Natural killer cell (primary cell): ENCODE measurements at regions not wholly inside any gene's neighbourhood (a gene's known extent, or its start where the extent isn't known, plus 50 kb on each side); places are given as distances from the start of the nearest gene placed in this dataset.

Experiments
- ATAC-seq, 3 donors: fragments of 150-1000 bp in 2 of 3; fragments of 200-7000 bp in 1 of 3; cut with Tn5 transposase; 1 replicate in 1 of 3; 2 replicates in 2 of 3; pipeline ENCODE4 v1.10.0; 2021; ENCODE audit warnings: mild to moderate bottlenecking in 2 of 3, moderate library complexity in 2 of 3
- DNase-seq, 2 donors: peaks; one replicate each; pipeline versions ENCODE4 v3.0.0 to v3.0.0-alpha.2; 2013 to 2021; ENCODE audit warnings: mixed read lengths in 1 of 2
- H3K27ac ChIP-seq: one replicate; pipeline ENCODE4 v1.5.1; 2013; ENCODE audit warnings: mild to moderate bottlenecking, low read length
- H3K27me3 ChIP-seq: one replicate; pipeline ENCODE4 v1.6.1; 2013; ENCODE audit warnings: low read length; ENCODE audit not compliant: control insufficient read depth, insufficient read depth
- H3K36me3 ChIP-seq: one replicate; pipeline ENCODE4 v1.6.1; 2013; ENCODE audit warnings: low read length; ENCODE audit not compliant: control insufficient read depth, insufficient read depth
- H3K4me1 ChIP-seq: one replicate; pipeline ENCODE4 v1.6.1; 2013; ENCODE audit warnings: low read length; ENCODE audit not compliant: control insufficient read depth, insufficient read depth
- H3K4me3 ChIP-seq: one replicate; pipeline ENCODE4 v1.5.1; 2013; ENCODE audit warnings: low read length
- H3K9me3 ChIP-seq: one replicate; pipeline ENCODE4 v1.6.1; 2013; ENCODE audit warnings: low read length; ENCODE audit not compliant: control insufficient read depth, insufficient read depth
- H3K27ac Mint-ChIP-seq, 2 donors: one replicate each; pipeline ENCODE4 v1.8.0; 2022; ENCODE audit warnings: mild to moderate bottlenecking in 2 of 2, mixed read lengths in 2 of 2, moderate library complexity in 1 of 2
- H3K27me3 Mint-ChIP-seq, 2 donors: one replicate each; pipeline ENCODE4 v1.8.0; 2022; ENCODE audit warnings: low read depth in 2 of 2, mixed read lengths in 2 of 2
- H3K36me3 Mint-ChIP-seq: one replicate; pipeline ENCODE4 v1.8.0; 2022; ENCODE audit warnings: mixed read lengths
- H3K4me1 Mint-ChIP-seq, 2 donors: one replicate each; pipeline ENCODE4 v1.8.0; 2022; ENCODE audit warnings: mixed read lengths in 2 of 2
- H3K4me3 Mint-ChIP-seq: one replicate; pipeline ENCODE4 v1.8.0; 2022; ENCODE audit warnings: mild to moderate bottlenecking, moderate library complexity, mixed read lengths
- H3K9me3 Mint-ChIP-seq, 2 donors: one replicate each; pipeline ENCODE4 v1.8.0; 2022; ENCODE audit warnings: mixed read lengths in 2 of 2
- CTCF ChIP-seq: fragments of 200-600 bp; IDR thresholded peaks from one replicate; pipeline ENCODE4 v1.8.0; 2022; ENCODE audit warnings: antibody characterized with exemption
- WGBS: methylation state at CpG from one replicate; pipeline ENCODE4 v1.1.7; 2013; ENCODE audit warnings: missing lambda C conversion rate; ENCODE audit not compliant: insufficient coverage; 5-methylcytosine and 5-hydroxymethylcytosine counted together
- intact Hi-C: fragments of 100-400 bp; cut with micrococcal nuclease; formaldehyde crosslinking; loops from one replicate; pipeline ENCODE4 v1.14.2; 2022

GRCh38 chr13:76505437-76505836, 380.8 kb downstream of the KCTD12 start:
- no peak overlapping the region for H3K27ac Mint-ChIP-seq
- H3K36me3 Mint-ChIP-seq = no peaks in the 10 kb centered on the region
- WGBS = 54% methylated on average over 3 of the region's 3 CpGs
- TF ChIP-seq CTCF = no peak
- Histone ChIP-seq H3K27me3 (no peaks in the 10 kb centered on the region), H3K4me3 (no peak overlapping the region), H3K36me3 (no peaks in the 10 kb centered on the region), H3K27ac (no peak overlapping the region), H3K9me3 (no peaks in the 10 kb centered on the region), H3K4me1 (no peaks in the 10 kb centered on the region)
- ATAC-seq (no peak), DNase-seq (no peak)
- no peak overlapping the region for H3K4me3 Mint-ChIP-seq
- intact Hi-C loops = no loop called here
- H3K4me1 Mint-ChIP-seq = no peaks in the 10 kb centered on the region
- peaks cover 0 to 3% of the 10 kb centered on the region in 2 donors for H3K9me3 Mint-ChIP-seq
- no peaks in the 10 kb centered on the region for H3K27me3 Mint-ChIP-seq

GRCh38 chr13:76503766-76504165, 382.4 kb downstream of the KCTD12 start:
- Histone ChIP-seq H3K36me3 (no peaks in the 10 kb centered on the region), H3K9me3 (no peaks in the 10 kb centered on the region), H3K4me1 (no peaks in the 10 kb centered on the region), H3K27ac (no peak overlapping the region), H3K4me3 (no peak overlapping the region), H3K27me3 (no peaks in the 10 kb centered on the region)
- ATAC-seq (no peak), DNase-seq (no peak)
- intact Hi-C loops = no loop called here
- Mint-ChIP-seq H3K4me3 (no peak overlapping the region), H3K9me3 (peaks cover 0 to 3% of the 10 kb centered on the region in 2 donors), H3K4me1 (no peaks in the 10 kb centered on the region), H3K27me3 (no peaks in the 10 kb centered on the region), H3K36me3 (no peaks in the 10 kb centered on the region), H3K27ac (no peak overlapping the region)
- TF ChIP-seq CTCF = no peak
- WGBS = 34% methylated on average over 5 of the region's 5 CpGs

DNA sequence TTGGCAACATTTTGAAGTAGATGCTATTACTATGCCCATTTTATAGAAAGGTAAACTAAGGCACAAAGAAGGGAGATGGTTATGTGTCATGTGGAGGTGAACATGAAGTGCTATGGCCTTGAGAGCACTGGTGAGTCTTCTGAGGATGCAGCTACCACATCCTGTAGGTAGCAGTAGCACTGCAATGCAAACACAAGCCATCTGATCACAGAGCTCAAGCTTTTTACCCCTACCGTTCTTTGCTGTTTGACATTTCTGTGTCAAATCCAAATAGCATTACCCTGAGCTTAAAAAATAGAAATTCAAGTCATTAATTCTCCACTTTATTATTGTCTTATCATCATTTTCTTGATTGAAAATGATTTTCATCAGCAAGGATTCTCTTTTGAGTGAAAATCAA, 382.9 kb downstream of the KCTD12 start:
- intact Hi-C loops = no loop called here

More for the DNA sequence above, 382.9 kb downstream of the KCTD12 start:
- Mint-ChIP-seq H3K27ac (no peak overlapping the region), H3K36me3 (no peaks in the 10 kb centered on the region), H3K4me3 (no peak overlapping the region), H3K4me1 (no peaks in the 10 kb centered on the region), H3K27me3 (no peaks in the 10 kb centered on the region), H3K9me3 (peaks cover 0 to 3% of the 10 kb centered on the region in 2 donors)
- Histone ChIP-seq H3K4me3 (no peak overlapping the region), H3K4me1 (no peaks in the 10 kb centered on the region), H3K27ac (no peak overlapping the region), H3K27me3 (no peaks in the 10 kb centered on the region), H3K36me3 (no peaks in the 10 kb centered on the region), H3K9me3 (no peaks in the 10 kb centered on the region)
- WGBS = 68% methylated on average over 1 of the region's 1 CpG
- DNase-seq (no peak), ATAC-seq (no peak)
- TF ChIP-seq CTCF = no peak
